ENCODE measurements at regions not wholly inside any gene's neighbourhood (a gene's known extent, or its start where the extent isn't known, plus 50 kb on each side); places are given as distances from the start of the nearest gene placed in this dataset.

GRCh38 chr14:49286257-49286983 is 299.8 kb downstream of the RPS29 start:
- no peak for TF ChIP-seq MAX (IDR thresholded peaks at IDR 0.05)
- TF ChIP-seq CTCF (IDR thresholded peaks at IDR 0.05; ENCODE audit: low read depth, low read length, missing input control), result no peak
- no peak for TF ChIP-seq RXRA (IDR thresholded peaks at IDR 0.05)
- no peak for TF ChIP-seq TAF1 (conservative IDR thresholded peaks at IDR 0.05)
- TF ChIP-seq REST (IDR thresholded peaks at IDR 0.05), result no peak
- no peak for TF ChIP-seq ATF3 (IDR thresholded peaks at IDR 0.05)
- no peak for TF ChIP-seq RAD21 (IDR thresholded peaks at IDR 0.05)
